ENCODE measurements at regions not wholly inside any gene's neighbourhood (a gene's known extent, or its start where the extent isn't known, plus 50 kb on each side); places are given as distances from the start of the nearest gene placed in this dataset.

DNA sequence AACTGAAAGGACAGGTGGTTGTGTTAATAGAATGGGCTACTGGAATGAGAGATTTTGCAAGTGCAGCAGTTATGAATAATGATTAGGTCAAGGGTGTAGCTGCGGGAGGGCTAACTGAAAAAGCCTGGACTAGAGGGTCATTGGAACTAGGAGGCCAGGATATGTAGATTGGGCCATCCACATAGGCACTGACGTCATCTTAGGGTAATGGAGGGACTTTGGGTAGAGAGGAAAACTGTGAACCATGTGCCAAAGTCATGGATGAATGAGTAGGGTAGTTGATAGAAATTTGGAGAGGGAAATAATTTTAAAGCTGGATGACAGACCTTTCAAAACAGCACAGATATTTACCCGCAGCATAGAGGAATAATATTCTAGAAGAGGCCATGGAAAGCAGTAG is 123.6 kb upstream of the SLITRK2 start:
- in situ Hi-C loops (cut with MboI; ENCODE audit: low sequenced_read_pairs, unreplicated experiment): no loop called here
- TF ChIP-seq, protein P1, sequence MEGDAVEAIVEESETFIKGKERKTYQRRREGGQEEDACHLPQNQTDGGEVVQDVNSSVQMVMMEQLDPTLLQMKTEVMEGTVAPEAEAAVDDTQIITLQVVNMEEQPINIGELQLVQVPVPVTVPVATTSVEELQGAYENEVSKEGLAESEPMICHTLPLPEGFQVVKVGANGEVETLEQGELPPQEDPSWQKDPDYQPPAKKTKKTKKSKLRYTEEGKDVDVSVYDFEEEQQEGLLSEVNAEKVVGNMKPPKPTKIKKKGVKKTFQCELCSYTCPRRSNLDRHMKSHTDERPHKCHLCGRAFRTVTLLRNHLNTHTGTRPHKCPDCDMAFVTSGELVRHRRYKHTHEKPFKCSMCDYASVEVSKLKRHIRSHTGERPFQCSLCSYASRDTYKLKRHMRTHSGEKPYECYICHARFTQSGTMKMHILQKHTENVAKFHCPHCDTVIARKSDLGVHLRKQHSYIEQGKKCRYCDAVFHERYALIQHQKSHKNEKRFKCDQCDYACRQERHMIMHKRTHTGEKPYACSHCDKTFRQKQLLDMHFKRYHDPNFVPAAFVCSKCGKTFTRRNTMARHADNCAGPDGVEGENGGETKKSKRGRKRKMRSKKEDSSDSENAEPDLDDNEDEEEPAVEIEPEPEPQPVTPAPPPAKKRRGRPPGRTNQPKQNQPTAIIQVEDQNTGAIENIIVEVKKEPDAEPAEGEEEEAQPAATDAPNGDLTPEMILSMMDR (IDR thresholded peaks at IDR 0.05; ENCODE audit: borderline replicate concordance, control extremely low read depth, extremely low read depth, insufficient read depth, missing control alignments): no peak
- no peak for DNase-seq (ENCODE audit: low spot score)

DNA sequence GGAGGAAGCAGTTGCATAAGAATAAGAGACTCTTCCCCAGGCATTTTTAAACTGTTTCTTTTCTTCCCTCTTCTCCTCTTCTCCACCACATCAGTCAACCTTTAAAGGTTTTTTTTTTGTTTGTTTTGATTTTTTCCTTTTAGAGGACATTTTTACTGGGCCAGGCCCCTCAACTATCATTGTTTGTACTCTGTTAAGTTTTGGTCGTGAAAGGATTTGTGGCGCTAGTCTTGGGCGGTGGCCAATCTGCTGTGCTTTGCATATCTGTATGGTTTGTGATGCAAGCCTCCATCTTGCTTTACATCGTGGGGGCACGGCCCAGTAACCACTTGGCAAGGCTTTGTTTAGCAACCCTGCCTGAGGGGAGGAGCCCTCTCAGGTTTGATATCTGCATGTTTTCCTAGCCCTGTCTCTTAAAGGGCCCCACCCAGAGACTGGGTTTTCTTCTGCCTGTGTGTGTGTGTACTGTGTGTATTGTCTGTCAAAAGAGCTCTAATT is 101.9 kb upstream of the SLITRK2 start:
- TF ChIP-seq, protein P1 (IDR thresholded peaks at IDR 0.05; ENCODE audit: borderline replicate concordance, control extremely low read depth, extremely low read depth, insufficient read depth, missing control alignments): no peak
- no peak for DNase-seq (ENCODE audit: low spot score)
- in situ Hi-C loops (cut with MboI; ENCODE audit: low sequenced_read_pairs, unreplicated experiment): no loop called here

DNA sequence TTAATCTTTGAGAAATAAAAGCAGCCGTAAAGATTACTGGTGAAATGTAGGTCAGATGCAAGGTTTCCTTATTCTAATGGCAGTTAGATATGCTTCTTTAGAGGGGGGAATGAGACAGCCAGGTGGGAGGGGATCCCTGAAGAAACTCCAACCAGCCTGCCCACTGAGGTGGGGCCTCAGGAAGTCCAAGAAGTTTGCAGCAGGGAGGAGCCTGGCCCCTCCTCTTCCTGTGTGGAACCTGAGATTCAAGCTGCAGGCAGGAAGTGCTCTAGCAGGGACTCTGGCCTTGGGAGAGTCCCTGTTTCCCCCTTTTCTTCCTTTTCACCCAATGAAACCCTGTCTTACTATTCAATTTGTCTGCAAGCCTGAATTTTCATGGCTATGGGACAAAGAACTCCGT is 101.4 kb upstream of the SLITRK2 start:
- in situ Hi-C loops (cut with MboI; ENCODE audit: low sequenced_read_pairs, unreplicated experiment): no loop called here
- no peak for DNase-seq (ENCODE audit: low spot score)
- TF ChIP-seq, protein P1 (IDR thresholded peaks at IDR 0.05; ENCODE audit: borderline replicate concordance, control extremely low read depth, extremely low read depth, insufficient read depth, missing control alignments): no peak

DNA sequence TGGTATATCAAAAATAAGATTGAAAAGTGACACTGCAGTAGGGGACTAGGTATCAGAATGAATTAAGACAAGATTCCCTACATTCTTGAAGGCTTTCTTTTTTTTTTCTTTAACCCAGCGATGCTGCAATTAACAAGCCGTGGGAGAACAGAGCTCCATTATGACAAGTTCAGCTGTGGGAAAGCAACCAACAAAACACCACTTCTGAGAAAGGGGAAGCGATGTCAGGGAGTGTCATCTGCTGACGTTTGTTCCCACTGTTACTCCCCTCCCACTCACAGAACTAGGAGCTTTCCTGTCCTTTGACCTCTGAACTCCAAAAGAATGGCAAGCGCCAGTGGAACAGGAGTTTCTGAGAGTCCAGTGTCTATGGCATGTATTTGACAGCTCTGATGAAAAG is 90.2 kb upstream of the SLITRK2 start:
- in situ Hi-C loops (cut with MboI; ENCODE audit: low sequenced_read_pairs, unreplicated experiment): no loop called here
- TF ChIP-seq, protein P1 (IDR thresholded peaks at IDR 0.05; ENCODE audit: borderline replicate concordance, control extremely low read depth, extremely low read depth, insufficient read depth, missing control alignments): no peak
- no peak for DNase-seq (ENCODE audit: low spot score)

DNA sequence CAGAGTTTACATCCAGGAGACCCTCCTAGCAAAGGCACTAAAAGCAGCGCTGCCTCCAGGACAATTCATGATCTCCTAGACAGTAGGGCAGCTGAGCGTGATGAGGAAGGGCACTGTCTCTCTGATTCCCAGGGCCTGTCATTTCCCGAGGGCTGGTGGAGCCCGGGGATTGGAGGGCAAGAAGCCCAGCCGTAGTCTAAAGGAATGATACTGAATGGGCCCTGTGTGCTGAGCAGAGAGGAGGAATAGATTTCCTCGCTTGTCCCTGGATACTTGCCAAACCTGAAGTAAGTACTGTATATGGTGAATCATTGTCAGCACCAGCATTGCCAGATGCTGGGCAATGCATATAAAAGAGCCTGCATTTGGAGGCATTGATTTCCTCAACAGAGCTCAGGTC is 88.0 kb upstream of the SLITRK2 start:
- in situ Hi-C loops (cut with MboI; ENCODE audit: low sequenced_read_pairs, unreplicated experiment): no loop called here
- DNase-seq (ENCODE audit: low spot score): no peak
- TF ChIP-seq, protein P1 (IDR thresholded peaks at IDR 0.05; ENCODE audit: borderline replicate concordance, control extremely low read depth, extremely low read depth, insufficient read depth, missing control alignments): no peak

DNA sequence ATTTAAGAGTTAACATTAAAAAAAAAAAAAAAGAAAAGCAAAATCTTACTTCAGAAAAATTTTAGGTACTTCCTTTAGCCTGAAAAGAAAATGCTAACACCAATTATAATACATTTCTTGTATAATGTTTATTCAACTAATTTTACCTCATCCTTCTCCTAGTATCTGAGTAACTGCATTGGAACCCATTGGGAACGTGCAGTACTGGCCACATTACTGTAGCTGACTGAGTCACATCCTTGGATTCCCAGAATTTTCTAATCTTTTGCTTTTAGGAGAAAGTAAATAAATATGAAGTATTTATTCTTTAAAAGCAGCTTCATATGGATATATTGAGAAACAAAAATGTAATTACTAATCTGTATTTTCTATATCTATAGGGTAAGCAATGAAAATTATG is 82.6 kb upstream of the SLITRK2 start:
- TF ChIP-seq, protein P1 (IDR thresholded peaks at IDR 0.05; ENCODE audit: borderline replicate concordance, control extremely low read depth, extremely low read depth, insufficient read depth, missing control alignments): no peak
- DNase-seq (ENCODE audit: low spot score): no peak
- in situ Hi-C loops (cut with MboI; ENCODE audit: low sequenced_read_pairs, unreplicated experiment): no loop called here

DNA sequence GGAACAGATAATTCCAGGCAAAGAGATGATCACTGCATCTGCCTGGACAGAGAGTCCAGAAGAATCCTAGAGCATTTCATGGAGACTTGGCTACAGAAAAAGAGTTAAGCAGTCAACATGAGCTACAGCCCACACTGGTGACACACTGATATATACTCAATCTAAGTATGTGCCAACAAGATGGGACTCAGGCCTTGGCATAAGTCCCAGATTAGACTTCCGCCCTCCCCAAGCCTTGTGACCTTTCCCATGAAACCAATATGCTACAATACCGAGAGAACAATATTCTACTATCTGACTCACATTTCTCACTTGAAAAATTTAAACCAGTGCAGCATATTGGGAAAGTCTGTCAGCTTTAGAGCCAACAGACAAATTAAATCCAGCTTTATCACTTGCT is 65.7 kb upstream of the SLITRK2 start:
- TF ChIP-seq, protein P1 (IDR thresholded peaks at IDR 0.05; ENCODE audit: borderline replicate concordance, control extremely low read depth, extremely low read depth, insufficient read depth, missing control alignments): no peak
- in situ Hi-C loops (cut with MboI; ENCODE audit: low sequenced_read_pairs, unreplicated experiment): no loop called here
- no peak for DNase-seq (ENCODE audit: low spot score)
